Upper lobe of left lung (tissue), 4 donors: ENCODE measurements at regions not wholly inside any gene's neighbourhood (a gene's known extent, or its start where the extent isn't known, plus 50 kb on each side); places are given as distances from the start of the nearest gene placed in this dataset.

Experiments
- EP300 ChIP-seq, 4 donors: sonication (generic); formaldehyde crosslinking; IDR thresholded peaks; one replicate each; pipeline ENCODE4 v1.5.1; 2017; ENCODE audit warnings: antibody characterized with exemption in 4 of 4, control low read depth in 2 of 4
- TF ChIP-seq, protein P1 (sequence below), 6 experiments: fragments of 450-650 bp in 4 of 6; fragments of 200-600 bp in 2 of 6; sonication (generic) in 2 of 6; IDR thresholded peaks; one replicate each; pipeline ENCODE4 v1.5.1; 2016 to 2019; ENCODE audit warnings: antibody characterized with exemption in 6 of 6

- no peak for TF ChIP-seq EP300 (IDR thresholded peaks at IDR 0.05)
- TF ChIP-seq, protein P1, sequence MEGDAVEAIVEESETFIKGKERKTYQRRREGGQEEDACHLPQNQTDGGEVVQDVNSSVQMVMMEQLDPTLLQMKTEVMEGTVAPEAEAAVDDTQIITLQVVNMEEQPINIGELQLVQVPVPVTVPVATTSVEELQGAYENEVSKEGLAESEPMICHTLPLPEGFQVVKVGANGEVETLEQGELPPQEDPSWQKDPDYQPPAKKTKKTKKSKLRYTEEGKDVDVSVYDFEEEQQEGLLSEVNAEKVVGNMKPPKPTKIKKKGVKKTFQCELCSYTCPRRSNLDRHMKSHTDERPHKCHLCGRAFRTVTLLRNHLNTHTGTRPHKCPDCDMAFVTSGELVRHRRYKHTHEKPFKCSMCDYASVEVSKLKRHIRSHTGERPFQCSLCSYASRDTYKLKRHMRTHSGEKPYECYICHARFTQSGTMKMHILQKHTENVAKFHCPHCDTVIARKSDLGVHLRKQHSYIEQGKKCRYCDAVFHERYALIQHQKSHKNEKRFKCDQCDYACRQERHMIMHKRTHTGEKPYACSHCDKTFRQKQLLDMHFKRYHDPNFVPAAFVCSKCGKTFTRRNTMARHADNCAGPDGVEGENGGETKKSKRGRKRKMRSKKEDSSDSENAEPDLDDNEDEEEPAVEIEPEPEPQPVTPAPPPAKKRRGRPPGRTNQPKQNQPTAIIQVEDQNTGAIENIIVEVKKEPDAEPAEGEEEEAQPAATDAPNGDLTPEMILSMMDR (IDR thresholded peaks at IDR 0.05), result no peak
Measured at GRCh38 chr14:34175574-34175973, 224.7 kb upstream of the EGLN3 start.
